K562 (cell line): ENCODE measurements at regions not wholly inside any gene's neighbourhood (a gene's known extent, or its start where the extent isn't known, plus 50 kb on each side); places are given as distances from the start of the nearest gene placed in this dataset.

Experiments used
- ATAC-seq: fragments of 200-7000 bp; cut with Tn5 transposase; 3 replicates; pipeline ENCODE4 v1.9.1; 2020; ENCODE audit warnings: moderate library complexity
- BruUV-seq: library from RNA; stranded (reverse); fragments of 400-500 nt; replicated peaks from 2 replicates; lab custom pipeline; 2021; lab: Mats Ljungman, UMichigan
- CTCF ChIA-PET: fragments of 300-600 bp; formaldehyde crosslinking; extraction: SDS; loops from one replicate; lab custom pipeline; 2021; ENCODE audit warnings: low intra/inter-chr PET ratio; lab: Yijun Ruan, JAX
- POLR2A ChIA-PET: fragments of 300-600, 350-650 bp; sonication (Branson Sonifier 250); formaldehyde crosslinking; extraction: SDS; loops from one replicate; lab custom pipeline; 2021; ENCODE audit warnings: antibody characterized with exemption, inconsistent platforms; lab: Yijun Ruan, JAX
- DNase-seq, 4 experiments: peaks; one replicate each; pipeline versions ENCODE4 v3.0.0 to v3.0.0-alpha.2; 2011 to 2018; ENCODE audit warnings: low spot score in 3 of 4, mixed read lengths in 3 of 4; ENCODE audit errors: extremely low read depth in 1 of 4
- FAIRE-seq: peaks from 2 replicates; lab custom pipeline; 2011; peaks lifted over from hg19 to GRCh38; lab: Jason Lieb, UNC
- H2AFZ ChIP-seq: 2 replicates; pipeline ENCODE4 v1.6.0; 2011; ENCODE audit warnings: low read depth, low read length, control low read depth, inconsistent platforms
- H3K27ac ChIP-seq: fragments of 200-600 bp; 3 replicates; pipeline ENCODE4 v1.8.0; 2011; ENCODE audit warnings: low read depth, mild to moderate bottlenecking, control low read depth, inconsistent platforms, low read length, moderate library complexity, mixed read lengths; ENCODE audit errors: extremely low read depth
- H3K27me3 ChIP-seq, 2 experiments: fragments of 300-600 bp in 1 of 2; 2 replicates in 1 of 2; 3 replicates in 1 of 2; pipeline versions ENCODE4 v1.6.0 to v1.8.0; 2011; ENCODE audit warnings: inconsistent platforms in 2 of 2, low read length in 2 of 2, mild to moderate bottlenecking in 1 of 2, mixed read lengths in 1 of 2, moderate library complexity in 1 of 2; ENCODE audit not compliant: control insufficient read depth in 2 of 2, insufficient read depth in 2 of 2
- H3K36me3 ChIP-seq: fragments of 300-600 bp; 3 replicates; pipeline ENCODE4 v1.8.0; 2011; ENCODE audit warnings: mild to moderate bottlenecking, low read length, inconsistent platforms; ENCODE audit not compliant: control insufficient read depth, insufficient read depth
- H3K4me1 ChIP-seq, 2 experiments: fragments of 200-600 bp in 1 of 2; replicated peaks in 1 of 2; 2 replicates in 1 of 2; 3 replicates in 1 of 2; pipeline versions ENCODE4 v1.5.1 to v1.8.0; 2011; ENCODE audit warnings: inconsistent platforms in 2 of 2, low read length in 2 of 2, mild to moderate bottlenecking in 1 of 2, mixed read lengths in 1 of 2, moderate library complexity in 1 of 2; ENCODE audit not compliant: control insufficient read depth in 2 of 2, insufficient read depth in 2 of 2
- H3K4me2 ChIP-seq: 2 replicates; pipeline ENCODE4 v1.6.1; 2011; ENCODE audit warnings: low read length, control low read depth, inconsistent platforms, mixed read lengths; ENCODE audit not compliant: insufficient read depth
- H3K4me3 ChIP-seq: fragments of 200-600 bp; sonication (generic), shearing (Covaris generic); 2 replicates; pipeline ENCODE4 v1.5.1; 2016; ENCODE audit warnings: control low read depth, inconsistent platforms
- H3K79me2 ChIP-seq: fragments of 200-600 bp; 3 replicates; pipeline ENCODE4 v1.8.0; 2011; ENCODE audit warnings: low read length, inconsistent platforms; ENCODE audit not compliant: control insufficient read depth, insufficient read depth
- H3K9ac ChIP-seq, 2 experiments: 2 replicates each; pipeline versions ENCODE4 v1.6.0 to v1.6.1; 2011; ENCODE audit warnings: low read depth in 2 of 2, low read length in 2 of 2, control low read depth in 1 of 2, inconsistent platforms in 1 of 2, mild to moderate bottlenecking in 1 of 2, mixed read lengths in 1 of 2; ENCODE audit not compliant: insufficient read depth in 1 of 2
- H3K9me1 ChIP-seq: one replicate; pipeline ENCODE4 v1.6.0; 2011; ENCODE audit warnings: inconsistent platforms, mild to moderate bottlenecking, low read length, moderate library complexity; ENCODE audit not compliant: control insufficient read depth, insufficient read depth
- H3K9me3 ChIP-seq: replicated peaks from 2 replicates; pipeline ENCODE4 v1.5.1; 2011; ENCODE audit warnings: low read depth, low read length, inconsistent platforms; ENCODE audit not compliant: control insufficient read depth, insufficient read depth
- H4K20me1 ChIP-seq: replicated peaks from 2 replicates; pipeline ENCODE4 v1.6.1; 2011; ENCODE audit warnings: low read length, inconsistent platforms, mixed read lengths; ENCODE audit not compliant: control insufficient read depth, insufficient read depth
- DIDO1 ChIP-seq: fragments of 450-650 bp; IDR thresholded peaks from 2 replicates; pipeline ENCODE4 v1.6.1; 2016; ENCODE audit warnings: low read depth, missing biosample characterization, missing genetic modification characterization
- NCOA1 ChIP-seq: fragments of 450-650 bp; IDR thresholded peaks from 2 replicates; pipeline ENCODE4 v1.6.1; 2016; ENCODE audit warnings: low read depth
- NR2F6 ChIP-seq: fragments of 450-650 bp; formaldehyde crosslinking; IDR thresholded peaks from 2 replicates; pipeline ENCODE4 v1.4.0; 2020; ENCODE audit warnings: mild to moderate bottlenecking
- ZFPM2 ChIP-seq: fragments of 250-450 bp; sonication (Bioruptor Pico); IDR thresholded peaks from 2 replicates; pipeline ENCODE4 v1.5.1; 2022; ENCODE audit warnings: mild to moderate bottlenecking
- ZNF23 ChIP-seq: fragments of 250-450 bp; sonication (Bioruptor Pico); IDR thresholded peaks from 2 replicates; pipeline ENCODE4 v1.4.0; 2020; ENCODE audit warnings: mild to moderate bottlenecking
- WGBS: fragments of 100-300 bp; shearing (Covaris generic); methylation state at CpG from one replicate; pipeline ENCODE4 v1.1.6; 2016; ENCODE audit warnings: low coverage, mixed read lengths; ENCODE audit not compliant: insufficient coverage; ENCODE audit errors: missing lambda C conversion rate; 5-methylcytosine and 5-hydroxymethylcytosine counted together
- in situ Hi-C: fragments of 300-500 bp; cut with MboI; formaldehyde crosslinking; loops from 4 replicates; pipeline ENCODE4 v1.15.0; 2018; ENCODE audit warnings: inconsistent platforms, mixed read lengths
- intact Hi-C: fragments of 100-400 bp; cut with micrococcal nuclease; formaldehyde crosslinking; loops from 2 replicates; pipeline ENCODE4 v1.14.2; 2022

DNA sequence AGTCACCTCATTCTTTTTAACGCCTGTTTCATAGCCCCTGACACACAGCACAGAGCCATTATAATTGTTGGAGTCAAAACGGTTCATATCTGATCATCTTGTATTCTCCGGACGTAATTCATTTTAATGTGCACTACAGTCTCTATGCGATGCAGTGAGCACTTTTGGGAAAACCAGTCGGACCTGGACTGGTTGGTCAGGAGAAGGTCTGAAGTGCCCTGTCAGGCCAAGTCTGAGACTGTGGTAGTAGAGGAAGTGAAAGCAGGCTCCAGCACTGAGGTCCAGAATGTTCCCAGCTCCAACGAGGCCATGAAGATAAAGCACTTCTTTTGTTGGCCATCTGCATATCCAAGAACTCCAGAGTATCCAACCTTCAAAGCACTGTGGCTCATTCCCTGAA is 117.1 kb upstream of the NCOR2 start:
- intact Hi-C loops (loop anchor here (5.0 to 10.0 kb wide), 2 partner anchors 88 to 360 kb away; no protein-coding TSS in a partner anchor), in situ Hi-C loops (no loop called here)
- Histone ChIP-seq H3K36me3 (no peaks in the 10 kb centered on the region), H3K27me3 (peaks cover 0 to 20% of the 10 kb centered on the region in 2 experiments; a peak in 2 of 5 replicates), H3K27ac (no peak overlapping the region), H3K4me2 (peak overlapping the region; percentile 47; the same call in 1 of the 2 replicates)
- no TSS peak for BruUV-seq
- TF ChIP-seq ZNF23 (CRISPR knock-in tag) (no peak), NCOA1 (no peak), DIDO1 (no peak), NR2F6 (CRISPR knock-in tag) (no peak), ZFPM2 (no peak)
- TF ChIP-seq, all 486 proteins: peak for 0
- Histone ChIP-seq H3K9me1 (no peaks in the 10 kb centered on the region), H3K9ac (peak overlapping the region in 1 of 2 experiments; percentile 33; a peak in 1 of 4 replicates), H3K4me3 (no peak overlapping the region), H3K9me3 (no peaks in the 10 kb centered on the region), H4K20me1 (no peaks in the 10 kb centered on the region; the same call in 1 of the 2 replicates), H3K4me1 (peaks cover 21 to 24% of the 10 kb centered on the region in 2 experiments), H2AFZ (no peak overlapping the region; the same call in 1 of the 2 replicates), H3K79me2 (no peaks in the 10 kb centered on the region)
- FAIRE-seq (no peak), DNase-seq (no peak), ATAC-seq (no peak)
- ChIA-PET POLR2A (no interaction called here), CTCF (no interaction called here)
- 10% methylated on average over 7 of the region's 7 CpGs for WGBS
